ENCODE measurements at regions not wholly inside any gene's neighbourhood (a gene's known extent, or its start where the extent isn't known, plus 50 kb on each side); places are given as distances from the start of the nearest gene placed in this dataset.

GRCh38 chr6:163814494-163815364 lies 400.2 kb downstream of the QKI start:
- no peak for TF ChIP-seq SUZ12 (IDR thresholded peaks at IDR 0.05)
- no peak for TF ChIP-seq LEF1 (IDR thresholded peaks at IDR 0.05; ENCODE audit: borderline replicate concordance)
- no peak for TF ChIP-seq FOXM1 (IDR thresholded peaks at IDR 0.05; ENCODE audit: borderline replicate concordance)
- no peak for TF ChIP-seq ARNT (IDR thresholded peaks at IDR 0.05)
- no peak for TF ChIP-seq L3MBTL2 (conservative IDR thresholded peaks at IDR 0.05)
- no peak for TF ChIP-seq NFRKB (IDR thresholded peaks at IDR 0.05)
- TF ChIP-seq ELF4 (IDR thresholded peaks at IDR 0.05) = no peak
- no peak for TF ChIP-seq HDGF (IDR thresholded peaks at IDR 0.05; ENCODE audit: borderline replicate concordance)
- TF ChIP-seq ZNF384 (IDR thresholded peaks at IDR 0.05) = no peak
- TF ChIP-seq BHLHE40 (IDR thresholded peaks at IDR 0.05; ENCODE audit: borderline replicate concordance) = no peak
- TF ChIP-seq FOXA1 (IDR thresholded peaks at IDR 0.05) = no peak
- no peak for TF ChIP-seq FOXK2 (IDR thresholded peaks at IDR 0.05)
- no peak for TF ChIP-seq TARDBP (IDR thresholded peaks at IDR 0.05)
- no peak for TF ChIP-seq SP1 (IDR thresholded peaks at IDR 0.05)
- no peak for TF ChIP-seq PKNOX1 (IDR thresholded peaks at IDR 0.05)
- TF ChIP-seq CTBP1 (IDR thresholded peaks at IDR 0.05; ENCODE audit: borderline replicate concordance) = no peak
- ChIA-PET POLR2A (no interaction called here), CTCF (no interaction called here)
- DNase-seq (ENCODE audit: extremely low spot score) = no peak

GRCh38 chr6:163813979-163814493 lies 399.5 kb downstream of the QKI start:
- ChIA-PET CTCF (no interaction called here), POLR2A (no interaction called here)
- DNase-seq (ENCODE audit: extremely low spot score) = no peak
- TF ChIP-seq ZNF384 (IDR thresholded peaks at IDR 0.05) = no peak
- no peak for TF ChIP-seq FOXM1 (IDR thresholded peaks at IDR 0.05; ENCODE audit: borderline replicate concordance)
- TF ChIP-seq LEF1 (IDR thresholded peaks at IDR 0.05; ENCODE audit: borderline replicate concordance) = no peak
- no peak for TF ChIP-seq L3MBTL2 (conservative IDR thresholded peaks at IDR 0.05)
- TF ChIP-seq ELF4 (IDR thresholded peaks at IDR 0.05) = no peak
- no peak for TF ChIP-seq FOXK2 (IDR thresholded peaks at IDR 0.05)
- TF ChIP-seq BHLHE40 (IDR thresholded peaks at IDR 0.05; ENCODE audit: borderline replicate concordance) = no peak
- TF ChIP-seq PKNOX1 (IDR thresholded peaks at IDR 0.05) = no peak

GRCh38 chr6:163811317-163811716 lies 396.8 kb downstream of the QKI start:
- ChIA-PET CTCF (no interaction called here), POLR2A (no interaction called here)
- DNase-seq (ENCODE audit: extremely low spot score) = no peak
- no peak for TF ChIP-seq SUZ12 (IDR thresholded peaks at IDR 0.05)
- TF ChIP-seq FOXA1 (IDR thresholded peaks at IDR 0.05) = no peak
- TF ChIP-seq LEF1 (IDR thresholded peaks at IDR 0.05; ENCODE audit: borderline replicate concordance) = no peak
- no peak for TF ChIP-seq HDGF (IDR thresholded peaks at IDR 0.05; ENCODE audit: borderline replicate concordance)
- TF ChIP-seq FOXM1 (IDR thresholded peaks at IDR 0.05; ENCODE audit: borderline replicate concordance) = no peak
- TF ChIP-seq SP1 (IDR thresholded peaks at IDR 0.05) = no peak
- no peak for TF ChIP-seq ARNT (IDR thresholded peaks at IDR 0.05)
- no peak for TF ChIP-seq FOXK2 (IDR thresholded peaks at IDR 0.05)
- no peak for TF ChIP-seq BHLHE40 (IDR thresholded peaks at IDR 0.05; ENCODE audit: borderline replicate concordance)
- no peak for TF ChIP-seq ELF4 (IDR thresholded peaks at IDR 0.05)
- no peak for TF ChIP-seq NFRKB (IDR thresholded peaks at IDR 0.05)
- no peak for TF ChIP-seq L3MBTL2 (conservative IDR thresholded peaks at IDR 0.05)

- POLR2A ChIA-PET = no interaction called here
- CTCF ChIA-PET = no interaction called here
- no peak for TF ChIP-seq TARDBP (IDR thresholded peaks at IDR 0.05)
- no peak for TF ChIP-seq CTBP1 (IDR thresholded peaks at IDR 0.05; ENCODE audit: borderline replicate concordance)
- TF ChIP-seq HDGF (IDR thresholded peaks at IDR 0.05; ENCODE audit: borderline replicate concordance) = no peak
- no peak for TF ChIP-seq SUZ12 (IDR thresholded peaks at IDR 0.05)
- no peak for TF ChIP-seq FOXK2 (IDR thresholded peaks at IDR 0.05)
- TF ChIP-seq NFRKB (IDR thresholded peaks at IDR 0.05) = no peak
- no peak for DNase-seq (ENCODE audit: extremely low spot score)
Observed at GRCh38 chr6:163809364-163809763, 394.8 kb downstream of the QKI start.

GRCh38 chr6:163808871-163809270 lies 394.4 kb downstream of the QKI start:
- no peak for DNase-seq (ENCODE audit: extremely low spot score)
- ChIA-PET CTCF (no interaction called here), POLR2A (no interaction called here)
- TF ChIP-seq BHLHE40 (IDR thresholded peaks at IDR 0.05; ENCODE audit: borderline replicate concordance) = no peak
- TF ChIP-seq FOXA1 (IDR thresholded peaks at IDR 0.05) = no peak
- no peak for TF ChIP-seq FOXM1 (IDR thresholded peaks at IDR 0.05; ENCODE audit: borderline replicate concordance)
- TF ChIP-seq ZNF384 (IDR thresholded peaks at IDR 0.05) = no peak
- TF ChIP-seq SP1 (IDR thresholded peaks at IDR 0.05) = no peak
- no peak for TF ChIP-seq SUZ12 (IDR thresholded peaks at IDR 0.05)
- TF ChIP-seq L3MBTL2 (conservative IDR thresholded peaks at IDR 0.05) = no peak
- no peak for TF ChIP-seq NFRKB (IDR thresholded peaks at IDR 0.05)

- no peak for TF ChIP-seq CTBP1 (IDR thresholded peaks at IDR 0.05; ENCODE audit: borderline replicate concordance)
- no peak for TF ChIP-seq ZNF384 (IDR thresholded peaks at IDR 0.05)
- TF ChIP-seq NFRKB (IDR thresholded peaks at IDR 0.05) = no peak
- no peak for TF ChIP-seq FOXM1 (IDR thresholded peaks at IDR 0.05; ENCODE audit: borderline replicate concordance)
- no peak for TF ChIP-seq SUZ12 (IDR thresholded peaks at IDR 0.05)
- no peak for TF ChIP-seq FOXA1 (IDR thresholded peaks at IDR 0.05)
- no peak for TF ChIP-seq TARDBP (IDR thresholded peaks at IDR 0.05)
- no peak for DNase-seq (ENCODE audit: extremely low spot score)
- CTCF ChIA-PET = no interaction called here
- POLR2A ChIA-PET = no interaction called here
Observed at GRCh38 chr6:163808231-163808630, 393.7 kb downstream of the QKI start.

All from HEK293T (cell line).